Tibial artery (tissue), 4 donors: ENCODE measurements at regions not wholly inside any gene's neighbourhood (a gene's known extent, or its start where the extent isn't known, plus 50 kb on each side); places are given as distances from the start of the nearest gene placed in this dataset.

Experiments used
- DNase-seq, 2 donors: peaks; one replicate each; pipeline ENCODE4 v3.0.0-alpha.2; 2019
- H3K27ac ChIP-seq, 2 donors: fragments of 200-600 bp; sonication (generic) in 1 of 2; 1 replicate in 1 of 2; 2 replicates in 1 of 2; pipeline ENCODE4 v1.5.1; 2018 to 2019; ENCODE audit warnings: mild to moderate bottlenecking in 1 of 2
- H3K27me3 ChIP-seq, 2 donors: fragments of 200-600 bp; sonication (generic) in 1 of 2; one replicate each; pipeline versions ENCODE4 v1.5.1 to v1.6.0; 2016 to 2019
- H3K36me3 ChIP-seq, 3 donors: fragments of 200-600 bp; sonication (generic) in 2 of 3; one replicate each; pipeline ENCODE4 v1.5.1; 2016 to 2019; ENCODE audit warnings: mild to moderate bottlenecking in 2 of 3
- H3K4me1 ChIP-seq, 4 donors: fragments of 200-600 bp; sonication (generic) in 2 of 4; 1 replicate in 3 of 4; 2 replicates in 1 of 4; pipeline ENCODE4 v1.5.1; 2016 to 2019
- H3K4me3 ChIP-seq, 2 donors: fragments of 200-600 bp; sonication (generic) in 1 of 2; 1 replicate in 1 of 2; 2 replicates in 1 of 2; pipeline ENCODE4 v1.5.1; 2018 to 2019; ENCODE audit warnings: mild to moderate bottlenecking in 2 of 2
- H3K9me3 ChIP-seq, 3 donors: fragments of 200-600 bp; sonication (generic) in 1 of 3; one replicate each; pipeline ENCODE4 v1.5.1; 2016 to 2019
- CTCF ChIP-seq, 2 experiments: fragments of 200-600 bp in 1 of 2; fragments of 450-650 bp in 1 of 2; IDR thresholded peaks; one replicate each; pipeline ENCODE4 v1.5.1; 2017 to 2019; ENCODE audit warnings: antibody characterized with exemption in 2 of 2, mild to moderate bottlenecking in 1 of 2, moderate library complexity in 1 of 2
- intact Hi-C: fragments of 100-400 bp; cut with DNase I; formaldehyde crosslinking; loops from one replicate; pipeline ENCODE4 v1.15.0; 2023; ENCODE audit warnings: low total_unique reads

GRCh38 chr22:47333625-47334024, 571.2 kb downstream of the TBC1D22A start:
- intact Hi-C loops, result no loop called here
- no peak for TF ChIP-seq CTCF (IDR thresholded peaks at IDR 0.05)

GRCh38 chr22:47332246-47332980, 570.0 kb downstream of the TBC1D22A start:
- intact Hi-C loops, result no loop called here
- H3K4me3 ChIP-seq, result no peak overlapping the region
- TF ChIP-seq CTCF (IDR thresholded peaks at IDR 0.05), result no peak

More at GRCh38 chr22:47333625-47334024, 571.2 kb downstream of the TBC1D22A start:
- Histone ChIP-seq H3K9me3 (peaks cover 0 to 11% (median 6%) of the 10 kb centered on the region in 3 donors), H3K27me3 (peaks cover 0 to 7% of the 10 kb centered on the region in 2 donors), H3K36me3 (no peaks in the 10 kb centered on the region), H3K27ac (no peak overlapping the region), H3K4me3 (no peak overlapping the region), H3K4me1 (no peaks in the 10 kb centered on the region)
- DNase-seq, result no peak

GRCh38 chr22:47331750-47332149, 569.3 kb downstream of the TBC1D22A start:
- Histone ChIP-seq H3K36me3 (no peaks in the 10 kb centered on the region), H3K4me3 (no peak overlapping the region), H3K9me3 (peaks cover 0 to 11% (median 6%) of the 10 kb centered on the region in 3 donors), H3K27ac (no peak overlapping the region), H3K4me1 (no peaks in the 10 kb centered on the region), H3K27me3 (peaks cover 0 to 7% of the 10 kb centered on the region in 2 donors)
- intact Hi-C loops, result no loop called here
- no peak for DNase-seq
- no peak for TF ChIP-seq CTCF (IDR thresholded peaks at IDR 0.05)

More at GRCh38 chr22:47332246-47332980, 570.0 kb downstream of the TBC1D22A start:
- no peaks in the 10 kb centered on the region for H3K4me1 ChIP-seq
- H3K27me3 ChIP-seq, result peaks cover 0 to 7% of the 10 kb centered on the region in 2 donors
- H3K36me3 ChIP-seq, result no peaks in the 10 kb centered on the region
- peaks cover 0 to 11% (median 6%) of the 10 kb centered on the region in 3 donors for H3K9me3 ChIP-seq
- DNase-seq, result no peak
- no peak overlapping the region for H3K27ac ChIP-seq

- H3K27ac ChIP-seq, result no peak overlapping the region
- peaks cover 0 to 7% of the 10 kb centered on the region in 2 donors for H3K27me3 ChIP-seq
- H3K36me3 ChIP-seq, result no peaks in the 10 kb centered on the region
- TF ChIP-seq CTCF (IDR thresholded peaks at IDR 0.05), result no peak
- H3K9me3 ChIP-seq, result peaks cover 0 to 11% (median 6%) of the 10 kb centered on the region in 3 donors
- no peak for DNase-seq
- intact Hi-C loops, result no loop called here
- no peak overlapping the region for H3K4me3 ChIP-seq
- H3K4me1 ChIP-seq, result no peaks in the 10 kb centered on the region
These were observed 567.5 kb downstream of the TBC1D22A start for GRCh38 chr22:47329727-47330650.

- H3K4me1 ChIP-seq, result no peaks in the 10 kb centered on the region
- H3K9me3 ChIP-seq, result peaks cover 0 to 6% (median 1%) of the 10 kb centered on the region in 3 donors
- H3K36me3 ChIP-seq, result no peaks in the 10 kb centered on the region
- no peak overlapping the region for H3K27ac ChIP-seq
- H3K4me3 ChIP-seq, result no peak overlapping the region
- intact Hi-C loops, result no loop called here
- H3K27me3 ChIP-seq, result peaks cover 0 to 7% of the 10 kb centered on the region in 2 donors
- no peak for TF ChIP-seq CTCF (IDR thresholded peaks at IDR 0.05)
- DNase-seq, result peak in 1 of 2 donors; percentile 33
These were observed 566.2 kb downstream of the TBC1D22A start for GRCh38 chr22:47328550-47329243.
